HepG2 (cell line): ENCODE measurements at regions not wholly inside any gene's neighbourhood (a gene's known extent, or its start where the extent isn't known, plus 50 kb on each side); places are given as distances from the start of the nearest gene placed in this dataset.

Experiments used
- ATF3 ChIP-seq: sonication (generic); formaldehyde crosslinking; IDR thresholded peaks from 2 replicates; pipeline ENCODE4 v1.4.0; 2020; ENCODE audit warnings: missing genetic modification reagents
- ERF ChIP-seq: IDR thresholded peaks from 2 replicates; pipeline ENCODE4 v1.6.1; 2018; ENCODE audit warnings: missing biosample characterization, missing genetic modification reagents
- JUNB ChIP-seq: sonication (generic); formaldehyde crosslinking; IDR thresholded peaks from 2 replicates; pipeline ENCODE4 v1.8.0; 2022; ENCODE audit warnings: missing genetic modification reagents, mild to moderate bottlenecking, borderline replicate concordance
- POLR2AphosphoS5 ChIP-seq: IDR thresholded peaks from 2 replicates; pipeline ENCODE4 v1.6.1; 2012; ENCODE audit warnings: low read depth, low read length
- REST ChIP-seq, 2 experiments: IDR thresholded peaks; 2 replicates each; pipeline ENCODE4 v1.6.1; 2011 to 2012; ENCODE audit warnings: low read length in 2 of 2, borderline replicate concordance in 1 of 2, low read depth in 1 of 2, mild to moderate bottlenecking in 1 of 2, moderate library complexity in 1 of 2
- SMAD1 ChIP-seq: sonication (generic); formaldehyde crosslinking; IDR thresholded peaks from 2 replicates; pipeline ENCODE4 v1.4.0; 2020; ENCODE audit warnings: missing genetic modification reagents, low read depth, mild to moderate bottlenecking, borderline replicate concordance
- TBL1XR1 ChIP-seq: fragments of 150-350 bp; IDR thresholded peaks from 2 replicates; pipeline ENCODE4 v1.6.1; 2014; ENCODE audit warnings: borderline replicate concordance, low read length; ENCODE audit not compliant: partially characterized antibody
- TMF1 ChIP-seq: sonication (generic); formaldehyde crosslinking; IDR thresholded peaks from 2 replicates; pipeline ENCODE4 v1.8.1; 2022; ENCODE audit warnings: low read depth, missing genetic modification reagents
- TOE1 ChIP-seq: sonication (generic); formaldehyde crosslinking; IDR thresholded peaks from 2 replicates; pipeline ENCODE4 v1.4.0; 2020; ENCODE audit warnings: mild to moderate bottlenecking, missing genetic modification reagents
- ZNF3 ChIP-seq: IDR thresholded peaks from 2 replicates; pipeline ENCODE4 v1.7.0; 2017; ENCODE audit warnings: inconsistent platforms
- ZNF446 ChIP-seq: sonication (generic); formaldehyde crosslinking; IDR thresholded peaks from 2 replicates; pipeline ENCODE4 v1.5.0; 2020; ENCODE audit warnings: mild to moderate bottlenecking, missing genetic modification reagents
- ZNF460 ChIP-seq: sonication (generic); formaldehyde crosslinking; IDR thresholded peaks from 2 replicates; pipeline ENCODE4 v1.5.1; 2020; ENCODE audit warnings: missing genetic modification reagents, mild to moderate bottlenecking, borderline replicate concordance
- ZNF598 ChIP-seq: sonication (generic); formaldehyde crosslinking; IDR thresholded peaks from 2 replicates; pipeline ENCODE4 v1.5.1; 2020; ENCODE audit warnings: mild to moderate bottlenecking, missing genetic modification reagents, borderline replicate concordance
- ZNF672 ChIP-seq: sonication (generic); formaldehyde crosslinking; IDR thresholded peaks from 2 replicates; pipeline ENCODE4 v1.8.1; 2022; ENCODE audit warnings: missing genetic modification reagents
- ZNF878 ChIP-seq: sonication (generic); formaldehyde crosslinking; IDR thresholded peaks from 2 replicates; pipeline ENCODE4 v1.8.1; 2023; ENCODE audit warnings: mild to moderate bottlenecking, missing genetic modification reagents, moderate library complexity
- ZNF891 ChIP-seq: sonication (generic); formaldehyde crosslinking; IDR thresholded peaks from 2 replicates; pipeline ENCODE4 v1.5.0; 2020; ENCODE audit warnings: mild to moderate bottlenecking, missing genetic modification reagents
- ZSCAN9 ChIP-seq: IDR thresholded peaks from 2 replicates; pipeline ENCODE4 v1.6.1; 2016; ENCODE audit warnings: borderline replicate concordance
- TF ChIP-seq, protein P1 (sequence below): sonication (generic); IDR thresholded peaks from 2 replicates; pipeline ENCODE4 v1.6.1; 2016; ENCODE audit warnings: low read depth, borderline replicate concordance
- TF ChIP-seq, protein P2 (sequence below): sonication (generic); formaldehyde crosslinking; IDR thresholded peaks from 2 replicates; pipeline ENCODE4 v1.9.0; 2021; ENCODE audit warnings: missing genetic modification reagents, borderline replicate concordance
- TF ChIP-seq, protein P3 (sequence below): sonication (generic); formaldehyde crosslinking; IDR thresholded peaks from 2 replicates; pipeline ENCODE4 v1.4.0; 2020; ENCODE audit warnings: missing genetic modification reagents, borderline replicate concordance

DNA sequence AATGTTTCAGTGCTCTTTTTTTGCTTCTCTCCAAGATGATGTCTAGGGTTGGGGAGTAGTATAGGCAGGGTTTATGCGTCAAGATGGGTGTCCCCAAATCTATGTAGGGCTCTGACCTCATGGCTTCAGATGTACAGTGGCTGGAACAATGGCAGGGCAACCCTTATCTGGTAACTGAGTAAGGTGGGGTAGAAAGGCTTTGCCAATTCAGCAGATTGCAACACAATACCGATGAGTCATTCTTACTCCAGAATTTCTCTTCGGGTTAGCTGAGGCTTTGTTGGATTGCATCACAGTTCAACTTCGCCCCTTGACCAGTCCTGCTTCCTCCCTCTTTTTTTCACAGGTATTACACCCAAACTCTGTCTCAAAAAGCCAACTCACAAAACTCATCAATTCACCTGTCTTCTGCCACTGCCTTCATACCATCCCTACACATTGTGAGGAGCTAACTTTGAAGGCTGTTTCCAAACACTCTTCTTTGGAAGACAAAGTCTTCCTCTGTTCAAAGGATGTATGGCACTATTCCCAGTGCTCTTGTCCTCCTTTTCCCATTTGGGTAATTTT lies 190.2 kb upstream of the CNOT2 start (continued):
- TF ChIP-seq, protein P1, sequence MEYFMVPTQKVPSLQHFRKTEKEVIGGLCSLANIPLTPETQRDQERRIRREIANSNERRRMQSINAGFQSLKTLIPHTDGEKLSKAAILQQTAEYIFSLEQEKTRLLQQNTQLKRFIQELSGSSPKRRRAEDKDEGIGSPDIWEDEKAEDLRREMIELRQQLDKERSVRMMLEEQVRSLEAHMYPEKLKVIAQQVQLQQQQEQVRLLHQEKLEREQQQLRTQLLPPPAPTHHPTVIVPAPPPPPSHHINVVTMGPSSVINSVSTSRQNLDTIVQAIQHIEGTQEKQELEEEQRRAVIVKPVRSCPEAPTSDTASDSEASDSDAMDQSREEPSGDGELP = no peak
- TF ChIP-seq ZNF891 (no peak), ZNF878 (CRISPR knock-in tag) (peak; percentile 40; the same call in 1 of the 2 replicates), ZSCAN9 (CRISPR knock-in tag) (no peak), TMF1 (CRISPR knock-in tag) (no peak), ERF (no peak), TBL1XR1 (peak; percentile 42), ZNF598 (CRISPR knock-in tag) (no peak), SMAD1 (CRISPR knock-in tag) (no peak), ZNF672 (CRISPR knock-in tag) (no peak), TOE1 (CRISPR knock-in tag) (no peak), ZNF446 (no peak), POLR2AphosphoS5 (no peak), ATF3 (CRISPR knock-in tag) (peak; percentile 99), REST (IDR thresholded peaks at IDR 0.05; ENCODE audit: borderline replicate concordance in 1 of 2, low read depth in 1 of 2, low read length in 2 of 2) (no peak; a peak in 1 of 4 replicates), ZNF3 (no peak), ZNF460 (CRISPR knock-in tag) (no peak), JUNB (peak; percentile 97)
- TF ChIP-seq, protein P2, sequence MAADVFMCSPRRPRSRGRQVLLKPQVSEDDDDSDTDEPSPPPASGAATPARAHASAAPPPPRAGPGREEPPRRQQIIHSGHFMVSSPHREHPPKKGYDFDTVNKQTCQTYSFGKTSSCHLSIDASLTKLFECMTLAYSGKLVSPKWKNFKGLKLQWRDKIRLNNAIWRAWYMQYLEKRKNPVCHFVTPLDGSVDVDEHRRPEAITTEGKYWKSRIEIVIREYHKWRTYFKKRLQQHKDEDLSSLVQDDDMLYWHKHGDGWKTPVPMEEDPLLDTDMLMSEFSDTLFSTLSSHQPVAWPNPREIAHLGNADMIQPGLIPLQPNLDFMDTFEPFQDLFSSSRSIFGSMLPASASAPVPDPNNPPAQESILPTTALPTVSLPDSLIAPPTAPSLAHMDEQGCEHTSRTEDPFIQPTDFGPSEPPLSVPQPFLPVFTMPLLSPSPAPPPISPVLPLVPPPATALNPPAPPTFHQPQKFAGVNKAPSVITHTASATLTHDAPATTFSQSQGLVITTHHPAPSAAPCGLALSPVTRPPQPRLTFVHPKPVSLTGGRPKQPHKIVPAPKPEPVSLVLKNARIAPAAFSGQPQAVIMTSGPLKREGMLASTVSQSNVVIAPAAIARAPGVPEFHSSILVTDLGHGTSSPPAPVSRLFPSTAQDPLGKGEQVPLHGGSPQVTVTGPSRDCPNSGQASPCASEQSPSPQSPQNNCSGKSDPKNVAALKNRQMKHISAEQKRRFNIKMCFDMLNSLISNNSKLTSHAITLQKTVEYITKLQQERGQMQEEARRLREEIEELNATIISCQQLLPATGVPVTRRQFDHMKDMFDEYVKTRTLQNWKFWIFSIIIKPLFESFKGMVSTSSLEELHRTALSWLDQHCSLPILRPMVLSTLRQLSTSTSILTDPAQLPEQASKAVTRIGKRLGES (CRISPR knock-in tag) = no peak
- TF ChIP-seq, protein P3, sequence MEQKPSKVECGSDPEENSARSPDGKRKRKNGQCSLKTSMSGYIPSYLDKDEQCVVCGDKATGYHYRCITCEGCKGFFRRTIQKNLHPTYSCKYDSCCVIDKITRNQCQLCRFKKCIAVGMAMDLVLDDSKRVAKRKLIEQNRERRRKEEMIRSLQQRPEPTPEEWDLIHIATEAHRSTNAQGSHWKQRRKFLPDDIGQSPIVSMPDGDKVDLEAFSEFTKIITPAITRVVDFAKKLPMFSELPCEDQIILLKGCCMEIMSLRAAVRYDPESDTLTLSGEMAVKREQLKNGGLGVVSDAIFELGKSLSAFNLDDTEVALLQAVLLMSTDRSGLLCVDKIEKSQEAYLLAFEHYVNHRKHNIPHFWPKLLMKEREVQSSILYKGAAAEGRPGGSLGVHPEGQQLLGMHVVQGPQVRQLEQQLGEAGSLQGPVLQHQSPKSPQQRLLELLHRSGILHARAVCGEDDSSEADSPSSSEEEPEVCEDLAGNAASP = peak; percentile 93
